ENCODE measurements at regions not wholly inside any gene's neighbourhood (a gene's known extent, or its start where the extent isn't known, plus 50 kb on each side); places are given as distances from the start of the nearest gene placed in this dataset.

GRCh38 chr4:187016101-187016500 lies 292.4 kb upstream of the FAT1 start:
- TF ChIP-seq CTCF (IDR thresholded peaks at IDR 0.05) (no peak), POLR2AphosphoS5 (IDR thresholded peaks at IDR 0.05; ENCODE audit: insufficient read depth in 1 of 2, low read depth in 1 of 2) (no peak), POLR2A (IDR thresholded peaks at IDR 0.05) (no peak)
